HL-60 (cell line): ENCODE measurements at regions not wholly inside any gene's neighbourhood (a gene's known extent, or its start where the extent isn't known, plus 50 kb on each side); places are given as distances from the start of the nearest gene placed in this dataset.

Experiments used
- DNase-seq, 2 experiments: peaks; one replicate each; pipeline ENCODE4 v3.0.0-alpha.2; 2010 to 2020; ENCODE audit warnings: low read depth in 1 of 2, low spot score in 1 of 2
- H3K27ac ChIP-seq: fragments of 250-450 bp; sonication (Bioruptor Pico); replicated peaks from 2 replicates; pipeline ENCODE4 v1.5.1; 2020; ENCODE audit warnings: mild to moderate bottlenecking, moderate library complexity
- H3K27me3 ChIP-seq: fragments of 250-450 bp; sonication (Bioruptor Pico); 2 replicates; pipeline ENCODE4 v1.5.1; 2021; ENCODE audit warnings: mild to moderate bottlenecking, moderate library complexity; ENCODE audit not compliant: insufficient read depth, poor library complexity, severe bottlenecking
- H3K4me3 ChIP-seq: replicated peaks from 2 replicates; pipeline ENCODE4 v1.5.1; 2011; ENCODE audit warnings: mild to moderate bottlenecking, control low read depth, low read length; ENCODE audit not compliant: insufficient read depth
- GABPA ChIP-seq: IDR thresholded peaks from 2 replicates; pipeline ENCODE4 v1.6.1; 2012; ENCODE audit warnings: low read depth
- POLR2AphosphoS5 ChIP-seq: IDR thresholded peaks from 2 replicates; pipeline ENCODE4 v1.6.1; 2012; ENCODE audit warnings: low read depth
- REST ChIP-seq: IDR thresholded peaks from 2 replicates; pipeline ENCODE4 v1.6.1; 2012; ENCODE audit warnings: low read depth; ENCODE audit not compliant: insufficient replicate concordance
- SPI1 ChIP-seq: IDR thresholded peaks from 2 replicates; pipeline ENCODE4 v1.6.1; 2012; ENCODE audit warnings: low read depth, mild to moderate bottlenecking, borderline replicate concordance
- TF ChIP-seq, protein P1 (sequence below): IDR thresholded peaks from one replicate; pipeline ENCODE4 v1.5.1; 2011; ENCODE audit warnings: low read length, control low read depth, inconsistent platforms; ENCODE audit not compliant: insufficient read depth

- Histone ChIP-seq H3K27me3 (peaks cover 4% of the 10 kb centered on the region), H3K4me3 (no peak overlapping the region), H3K27ac (no peak overlapping the region)
- no peak for DNase-seq
- TF ChIP-seq SPI1 (no peak), GABPA (no peak), POLR2AphosphoS5 (no peak), REST (no peak)
- TF ChIP-seq, protein P1, sequence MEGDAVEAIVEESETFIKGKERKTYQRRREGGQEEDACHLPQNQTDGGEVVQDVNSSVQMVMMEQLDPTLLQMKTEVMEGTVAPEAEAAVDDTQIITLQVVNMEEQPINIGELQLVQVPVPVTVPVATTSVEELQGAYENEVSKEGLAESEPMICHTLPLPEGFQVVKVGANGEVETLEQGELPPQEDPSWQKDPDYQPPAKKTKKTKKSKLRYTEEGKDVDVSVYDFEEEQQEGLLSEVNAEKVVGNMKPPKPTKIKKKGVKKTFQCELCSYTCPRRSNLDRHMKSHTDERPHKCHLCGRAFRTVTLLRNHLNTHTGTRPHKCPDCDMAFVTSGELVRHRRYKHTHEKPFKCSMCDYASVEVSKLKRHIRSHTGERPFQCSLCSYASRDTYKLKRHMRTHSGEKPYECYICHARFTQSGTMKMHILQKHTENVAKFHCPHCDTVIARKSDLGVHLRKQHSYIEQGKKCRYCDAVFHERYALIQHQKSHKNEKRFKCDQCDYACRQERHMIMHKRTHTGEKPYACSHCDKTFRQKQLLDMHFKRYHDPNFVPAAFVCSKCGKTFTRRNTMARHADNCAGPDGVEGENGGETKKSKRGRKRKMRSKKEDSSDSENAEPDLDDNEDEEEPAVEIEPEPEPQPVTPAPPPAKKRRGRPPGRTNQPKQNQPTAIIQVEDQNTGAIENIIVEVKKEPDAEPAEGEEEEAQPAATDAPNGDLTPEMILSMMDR = no peak
Measured at GRCh38 chr3:10602271-10602670, 96.9 kb upstream of the ATP2B2 start.

DNA sequence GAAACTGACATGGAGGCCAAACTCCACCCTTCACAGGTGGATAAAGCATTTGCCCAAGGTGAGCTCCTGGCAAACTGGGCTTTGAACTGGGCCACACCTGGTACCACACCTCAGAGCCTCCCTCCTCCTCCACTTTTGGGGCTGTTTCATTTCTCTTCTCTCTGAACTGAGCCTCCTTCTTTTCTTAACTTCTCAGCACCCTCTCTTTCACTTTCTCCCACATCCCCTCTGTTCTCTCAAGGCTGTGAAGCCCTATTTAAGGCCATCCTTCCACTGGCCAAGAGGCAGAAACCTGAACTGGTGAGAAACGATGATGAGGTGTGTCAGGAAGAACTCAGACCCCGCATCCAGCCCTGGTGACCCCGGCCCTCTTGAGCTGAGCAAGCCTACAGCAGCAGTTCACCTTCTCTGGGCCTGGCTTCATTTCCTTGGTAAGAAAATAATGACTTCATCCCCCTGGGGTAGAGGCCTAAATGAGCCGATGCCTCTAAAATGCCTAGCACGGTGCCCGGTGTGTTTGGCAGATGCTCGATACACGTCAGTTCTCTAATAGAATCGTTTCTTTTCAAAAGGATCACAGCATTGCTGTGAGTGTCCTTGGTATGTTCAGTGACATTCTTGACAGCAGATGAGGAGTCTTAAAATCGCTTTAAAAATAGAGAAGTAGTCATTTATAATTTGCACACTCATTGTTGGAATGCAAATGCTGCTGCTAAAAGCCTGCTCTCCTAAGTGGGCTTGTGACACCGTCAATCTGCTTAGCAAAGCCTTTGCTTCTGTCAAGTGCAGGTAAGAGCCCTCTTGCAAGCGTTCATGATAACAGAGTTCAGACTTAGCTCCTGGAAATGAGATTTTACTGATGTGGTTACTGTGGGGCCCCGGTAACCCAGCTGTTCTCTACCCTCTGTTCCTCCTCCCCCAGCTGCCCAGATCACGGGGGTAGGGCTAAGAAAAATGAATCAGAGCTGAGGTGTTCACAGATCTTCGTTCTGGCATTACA is 97.7 kb upstream of the ATP2B2 start:
- no peak for DNase-seq
- H3K27ac ChIP-seq = no peak overlapping the region
- TF ChIP-seq GABPA (no peak), SPI1 (no peak), REST (no peak), POLR2AphosphoS5 (no peak)
- TF ChIP-seq, protein P1 = no peak
- H3K4me3 ChIP-seq = no peak overlapping the region
- H3K27me3 ChIP-seq = peaks cover 2% of the 10 kb centered on the region

- H3K27me3 ChIP-seq = no peaks in the 10 kb centered on the region
Measured at GRCh38 chr3:10609134-10609533, 103.7 kb upstream of the ATP2B2 start.

More at GRCh38 chr3:10609134-10609533, 103.7 kb upstream of the ATP2B2 start:
- no peak for TF ChIP-seq GABPA
- TF ChIP-seq POLR2AphosphoS5 = no peak
- no peak for TF ChIP-seq SPI1
- TF ChIP-seq REST = no peak
- TF ChIP-seq, protein P1 = no peak
- Histone ChIP-seq H3K27ac (no peak overlapping the region), H3K4me3 (no peak overlapping the region)
- no peak for DNase-seq
